HG03135 (cell line): ENCODE measurements at regions not wholly inside any gene's neighbourhood (a gene's known extent, or its start where the extent isn't known, plus 50 kb on each side); places are given as distances from the start of the nearest gene placed in this dataset.
A peak's percentile ranks its signal among the peaks of the same experiment; 100 is the strongest.

Experiments
- ATAC-seq: cut with Tn5 transposase; IDR thresholded peaks from one replicate; pipeline ENCODE4 v1.9.1; 2021; ENCODE audit warnings: mild to moderate bottlenecking, moderate library complexity; ENCODE audit not compliant: unreplicated experiment

- ATAC-seq, result no peak
These were observed 66.7 kb downstream of the BARHL2 start for GRCh38 chr1:90650401-90650800.

GRCh38 chr1:90640325-90640724, 76.8 kb downstream of the BARHL2 start:
- ATAC-seq, result no peak

- ATAC-seq, result no peak
These were observed 94.4 kb downstream of the BARHL2 start for GRCh38 chr1:90622666-90623065.

- ATAC-seq, result no peak
These were observed 95.1 kb downstream of the BARHL2 start for GRCh38 chr1:90621986-90622385.

GRCh38 chr1:90616395-90616794, 100.7 kb downstream of the BARHL2 start:
- no peak for ATAC-seq

GRCh38 chr1:90614872-90615271, 102.2 kb downstream of the BARHL2 start:
- ATAC-seq, result no peak

- ATAC-seq, result no peak
These were observed 103.7 kb downstream of the BARHL2 start for GRCh38 chr1:90613371-90613770.

- ATAC-seq, result no peak
These were observed 105.1 kb downstream of the BARHL2 start for GRCh38 chr1:90612033-90612432.

GRCh38 chr1:90607736-90608135, 109.4 kb downstream of the BARHL2 start:
- no peak for ATAC-seq

GRCh38 chr1:90605070-90605469, 112.0 kb downstream of the BARHL2 start:
- ATAC-seq, result no peak

GRCh38 chr1:90593312-90593711, 123.8 kb downstream of the BARHL2 start:
- no peak for ATAC-seq

GRCh38 chr1:90591970-90592356, 125.1 kb downstream of the BARHL2 start:
- no peak for ATAC-seq

GRCh38 chr1:90591355-90591969, 125.6 kb downstream of the BARHL2 start:
- no peak for ATAC-seq

GRCh38 chr1:90580176-90580575, 136.9 kb downstream of the BARHL2 start:
- no peak for ATAC-seq

- peak; percentile 66 for ATAC-seq
These were observed 137.8 kb downstream of the BARHL2 start for GRCh38 chr1:90579212-90579802.

GRCh38 chr1:90574692-90575370, 142.3 kb downstream of the BARHL2 start:
- ATAC-seq, result no peak

GRCh38 chr1:90573736-90574135, 143.4 kb downstream of the BARHL2 start:
- no peak for ATAC-seq

- no peak for ATAC-seq
These were observed 144.7 kb downstream of the BARHL2 start for GRCh38 chr1:90572446-90572845.

- no peak for ATAC-seq
These were observed 148.7 kb downstream of the BARHL2 start for GRCh38 chr1:90568436-90568835.

- ATAC-seq, result no peak
These were observed 152.9 kb downstream of the BARHL2 start for GRCh38 chr1:90564164-90564563.

GRCh38 chr1:90562892-90563291, 154.2 kb downstream of the BARHL2 start:
- no peak for ATAC-seq

- no peak for ATAC-seq
These were observed 155.2 kb downstream of the BARHL2 start for GRCh38 chr1:90561911-90562310.
